Urothelium cell line (cell line): ENCODE measurements at regions not wholly inside any gene's neighbourhood (a gene's known extent, or its start where the extent isn't known, plus 50 kb on each side); places are given as distances from the start of the nearest gene placed in this dataset.
"Not testable (repeated sequence)": the region's sequence is repeated elsewhere in the genome, so short reads cannot be mapped to it uniquely, and the experiment has no call there.

ENCODE experiments used
- DNase-seq: peaks from one replicate; pipeline ENCODE4 v3.0.0; 2011; ENCODE audit warnings: low spot score, mixed read lengths
- FAIRE-seq: peaks from 2 replicates; lab custom pipeline; 2011; peaks lifted over from hg19 to GRCh38; lab: Jason Lieb, UNC

DNA sequence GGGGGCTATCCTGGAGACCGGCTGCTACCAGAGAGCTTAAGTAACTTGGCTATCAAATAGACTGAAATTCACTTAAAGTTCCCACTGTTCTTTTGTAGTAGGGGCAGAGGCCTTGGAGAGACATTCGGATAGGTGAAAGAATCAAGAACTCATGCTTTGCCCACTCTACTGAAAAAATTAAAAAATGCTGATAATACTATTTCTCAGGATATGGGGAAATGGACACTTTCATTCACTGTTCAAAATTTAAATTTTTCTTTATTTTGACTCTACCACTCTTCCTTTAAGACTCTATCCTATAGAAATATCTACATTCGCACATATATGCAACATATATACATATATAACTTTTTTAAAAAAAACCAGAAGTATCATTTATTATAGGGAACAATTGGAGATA is 117.8 kb upstream of the CHD6 start:
- FAIRE-seq (no peak), DNase-seq (no peak)

DNA sequence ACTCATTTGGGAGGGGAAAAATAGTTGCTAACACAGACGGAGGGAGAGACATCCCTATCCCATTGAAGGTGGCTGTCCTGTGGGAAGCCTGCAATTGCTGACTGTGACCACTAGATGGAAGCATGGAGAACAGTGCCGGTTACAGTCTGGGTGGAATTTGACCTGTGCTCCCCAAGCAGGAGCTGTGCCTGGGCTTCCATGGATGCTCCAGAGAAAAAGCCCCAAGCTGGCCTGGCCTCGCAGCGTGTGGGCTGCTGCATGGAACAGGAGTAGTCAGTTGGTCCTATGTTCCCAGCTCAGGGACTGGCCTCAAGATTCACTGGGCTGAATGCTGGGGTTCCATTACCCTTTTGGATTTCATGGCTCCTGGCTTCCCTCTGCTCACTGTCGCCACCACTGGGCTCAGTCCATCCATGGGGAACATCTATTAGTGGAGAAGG is 116.3 kb upstream of the CHD6 start:
- peak; percentile 77 for DNase-seq

DNA sequence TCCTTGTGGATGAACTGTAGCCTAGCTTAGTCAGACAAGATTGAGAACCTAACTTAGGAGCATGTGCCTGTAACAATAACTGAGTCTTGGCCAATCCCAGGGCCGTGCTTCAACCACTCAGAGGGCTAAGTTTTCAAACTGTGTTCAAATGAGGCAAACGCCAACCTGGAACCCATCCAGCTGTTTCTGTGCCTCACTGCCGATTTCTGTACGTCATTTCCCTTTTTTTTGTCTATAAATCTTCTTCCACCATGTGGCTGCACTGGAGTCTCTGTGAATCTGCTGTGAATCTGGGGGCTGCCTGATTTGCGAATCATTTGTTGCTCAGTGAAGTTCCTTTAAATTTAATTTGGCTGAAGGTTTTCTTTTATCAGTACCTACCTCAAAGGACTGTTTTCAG is 115.0 kb upstream of the CHD6 start:
- no peak for DNase-seq
- FAIRE-seq, result no peak

More for the DNA sequence above, 116.3 kb upstream of the CHD6 start:
- FAIRE-seq, result peak; percentile 52

DNA sequence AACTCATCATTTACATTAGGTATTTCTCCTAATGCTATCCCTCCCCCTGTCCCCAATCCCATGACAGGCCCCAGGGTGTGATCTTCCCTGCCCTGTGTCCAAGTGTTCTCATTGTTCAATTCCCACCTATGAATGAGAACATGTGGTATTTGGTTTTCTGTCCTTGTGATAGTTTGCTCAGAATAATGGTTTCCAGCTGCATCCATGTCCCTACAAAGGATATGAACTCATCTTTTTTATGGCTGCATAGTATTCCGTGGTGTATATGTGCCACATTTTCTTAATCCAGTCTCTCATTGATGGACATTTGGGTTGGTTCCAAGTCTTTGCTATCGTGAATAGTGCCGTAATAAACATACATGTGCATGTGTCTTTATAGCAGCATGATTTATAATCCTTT is 113.0 kb upstream of the CHD6 start:
- not testable (repeated sequence) for FAIRE-seq, DNase-seq

DNA sequence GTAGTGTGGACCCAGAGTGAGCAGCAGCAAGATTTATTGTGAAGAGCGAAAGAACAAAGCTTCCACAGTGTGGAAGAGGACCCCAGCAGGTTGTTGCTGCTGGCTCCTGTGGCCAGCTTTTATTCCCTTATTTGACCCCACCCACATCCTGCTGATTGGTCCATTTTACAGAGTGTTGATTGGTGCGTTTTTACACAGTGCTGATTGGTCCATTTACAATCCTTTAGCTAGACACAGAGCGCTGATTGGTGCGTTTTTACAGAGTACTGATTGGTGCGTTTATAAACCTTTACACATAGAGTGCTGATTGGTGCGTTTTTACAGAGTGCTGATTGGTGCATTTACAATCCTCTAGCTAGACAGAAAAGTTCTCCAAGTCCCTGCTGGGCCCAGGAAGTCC is 109.5 kb upstream of the CHD6 start:
- not testable (repeated sequence) for DNase-seq, FAIRE-seq

DNA sequence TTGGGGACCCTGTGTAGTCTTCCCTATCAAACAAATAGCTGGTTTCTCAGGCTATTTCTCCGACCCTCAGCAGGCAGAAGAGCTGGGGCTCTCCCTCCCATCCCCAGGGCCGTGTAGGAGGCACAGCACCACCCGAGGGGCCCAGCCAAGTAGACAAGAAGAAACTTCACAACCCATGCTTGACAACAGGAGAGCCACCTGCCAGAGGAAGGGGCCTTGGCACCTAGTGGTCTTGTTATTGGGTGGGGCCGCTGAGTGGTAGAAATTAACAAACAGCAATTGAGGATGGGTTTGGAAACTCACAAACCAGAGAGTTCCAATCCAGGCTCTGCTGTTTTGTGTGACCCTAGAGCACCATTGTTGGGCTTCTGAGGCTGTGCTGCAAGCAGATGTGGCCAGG is 108.5 kb upstream of the CHD6 start:
- FAIRE-seq (no peak), DNase-seq (no peak)

DNA sequence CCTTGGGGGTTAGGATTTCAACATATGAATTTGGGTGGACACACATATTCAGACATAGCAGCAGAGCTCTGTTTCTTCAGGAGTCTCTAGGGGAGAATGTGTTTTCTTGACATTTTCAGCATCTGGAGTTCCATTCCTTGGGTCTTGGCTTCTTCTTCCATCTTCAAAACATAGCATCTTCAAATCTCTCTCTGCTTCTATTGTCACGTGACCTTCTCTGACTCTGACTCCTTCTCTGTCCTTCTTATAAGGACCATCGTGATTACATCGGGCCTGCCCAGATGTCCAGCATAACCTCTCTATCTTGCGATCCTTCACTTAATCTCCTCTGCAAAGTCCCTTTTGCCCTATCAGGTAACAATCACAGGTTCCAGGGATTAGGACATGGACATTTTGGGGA is 101.0 kb upstream of the CHD6 start:
- FAIRE-seq, result no peak
- DNase-seq, result no peak

DNA sequence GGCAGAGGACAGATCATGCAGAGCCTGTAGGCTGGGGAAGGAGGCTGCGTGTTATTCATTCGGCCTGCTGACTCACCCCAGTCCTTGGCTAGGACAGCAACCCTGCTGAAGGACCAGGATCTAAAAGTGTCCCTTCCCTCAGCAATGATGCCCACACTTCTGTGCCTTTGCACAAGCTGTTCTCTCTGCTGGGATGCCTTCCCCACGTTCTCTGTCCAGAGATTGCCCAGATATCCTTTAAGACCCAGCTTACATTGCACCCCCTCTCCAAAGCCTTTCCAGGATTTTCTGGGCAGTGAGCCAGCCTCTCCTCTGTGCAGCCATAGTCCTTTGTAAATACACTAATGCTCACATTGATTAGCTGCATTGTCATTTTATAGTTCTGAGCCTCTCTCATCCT is 99.3 kb upstream of the CHD6 start:
- FAIRE-seq (no peak), DNase-seq (no peak)

DNA sequence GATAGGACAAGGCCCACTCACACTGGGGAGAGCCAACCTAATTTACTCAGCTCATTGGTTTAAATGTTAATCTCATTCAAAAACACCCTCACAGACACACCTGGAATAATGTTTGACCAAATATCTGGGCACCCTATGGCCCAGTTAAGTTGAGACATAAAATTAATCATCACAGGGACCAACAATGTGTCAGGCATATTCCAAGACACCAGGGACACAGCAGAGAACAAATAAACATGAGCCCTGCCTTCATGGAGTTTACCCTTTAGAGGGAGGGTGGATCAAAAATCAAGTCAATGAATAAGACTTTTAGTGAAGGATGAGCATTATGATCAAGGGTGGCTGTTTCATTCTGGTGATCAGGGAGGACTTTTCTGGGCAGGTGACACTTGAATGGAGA is 98.7 kb upstream of the CHD6 start:
- FAIRE-seq (no peak), DNase-seq (no peak)

DNA sequence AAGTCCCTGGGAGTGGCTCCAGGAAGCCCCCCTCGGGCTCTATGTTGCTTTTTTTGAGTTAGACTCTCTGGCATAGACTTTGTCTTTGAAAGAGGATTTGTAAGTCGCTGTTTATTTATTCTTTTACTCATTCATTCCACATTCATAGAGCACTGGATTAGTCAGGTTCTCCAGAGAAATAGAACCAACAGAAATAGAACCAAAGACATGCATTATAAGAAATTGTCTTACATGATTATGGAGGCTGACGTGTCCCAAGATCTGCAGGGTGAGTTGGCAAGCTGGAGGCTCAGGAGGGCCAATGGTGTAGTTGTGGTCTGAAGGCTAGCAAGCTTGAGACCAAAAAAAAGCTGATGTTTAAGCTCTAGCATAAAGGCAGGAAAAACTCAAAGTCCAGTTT is 98.3 kb upstream of the CHD6 start:
- FAIRE-seq, result no peak
- no peak for DNase-seq

DNA sequence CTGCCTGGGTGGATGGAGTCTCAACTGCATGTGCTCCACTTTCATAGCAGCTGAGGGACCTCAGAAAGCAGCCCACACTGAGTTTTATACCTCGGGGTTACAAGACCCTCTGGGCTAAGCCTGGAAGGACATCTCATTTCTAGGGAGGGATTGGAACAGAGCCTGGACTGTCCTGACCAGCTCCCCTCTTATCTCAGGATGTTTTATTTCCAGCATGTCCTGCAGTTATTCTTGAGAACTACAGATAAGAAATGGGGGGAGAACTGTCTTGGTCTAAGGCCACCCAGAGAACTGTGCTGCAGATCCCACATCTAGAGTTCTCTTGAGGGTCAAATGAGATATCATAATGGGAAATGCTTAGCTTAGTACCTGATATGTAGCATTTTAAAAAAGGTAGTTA is 97.3 kb upstream of the CHD6 start:
- FAIRE-seq (no peak), DNase-seq (no peak)

DNA sequence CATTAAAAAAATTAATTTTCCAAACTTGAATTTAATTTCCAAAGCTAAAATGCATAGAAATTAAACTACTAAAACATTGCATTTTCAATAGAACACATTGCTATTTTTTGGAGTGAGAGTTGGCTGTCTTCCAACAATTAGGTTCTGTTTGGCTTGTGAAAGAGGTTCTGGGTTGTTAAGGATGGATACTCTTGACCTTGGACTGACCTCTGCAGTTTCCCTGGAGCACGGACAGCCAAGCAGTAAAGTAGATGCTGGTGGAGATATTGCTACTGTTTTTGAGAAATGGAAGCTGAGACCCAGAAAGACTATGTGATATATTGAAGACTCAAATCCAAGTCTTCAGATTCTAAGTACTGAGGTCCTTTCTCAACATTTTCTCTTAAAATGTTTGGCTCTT is 95.9 kb upstream of the CHD6 start:
- FAIRE-seq, result no peak
- no peak for DNase-seq

DNA sequence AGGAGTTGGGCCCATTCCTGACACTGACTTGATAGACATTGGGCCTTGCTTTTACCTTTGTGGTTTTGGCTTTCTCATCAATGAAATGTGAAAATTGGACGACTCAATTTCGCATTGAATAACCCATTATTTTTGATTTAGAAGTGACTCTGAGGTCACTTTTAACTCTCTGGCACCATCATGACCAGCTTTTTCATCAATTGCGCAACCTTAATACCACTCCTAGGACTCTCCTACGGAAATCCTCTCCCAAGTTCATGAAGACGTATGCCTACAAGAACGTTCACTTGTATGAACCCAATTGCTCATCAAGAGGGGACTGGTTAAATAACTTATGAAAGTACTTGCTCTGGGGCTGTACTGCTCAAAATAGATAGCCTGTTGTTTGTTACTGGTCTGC is 86.7 kb upstream of the CHD6 start:
- no peak for FAIRE-seq
- no peak for DNase-seq

DNA sequence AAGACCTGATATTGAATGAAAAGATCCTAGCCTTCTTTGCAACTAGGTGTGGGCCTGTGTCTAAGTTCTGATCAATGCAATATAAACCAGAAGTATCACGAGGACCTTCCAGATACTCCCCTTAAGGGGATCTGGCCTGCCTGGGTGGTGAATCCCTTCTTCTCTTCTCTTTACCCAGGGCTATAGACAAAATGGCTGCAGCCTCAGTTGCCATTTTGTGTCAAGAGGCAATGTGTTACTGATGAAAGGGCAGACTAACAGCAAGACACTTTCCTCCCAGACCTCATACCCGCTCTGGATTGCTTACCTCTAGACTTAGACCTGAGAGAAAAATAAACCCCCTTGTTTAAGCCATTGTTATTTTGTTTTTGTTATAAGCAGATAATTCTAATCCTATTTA is 84.5 kb upstream of the CHD6 start:
- DNase-seq (no peak), FAIRE-seq (no peak)

DNA sequence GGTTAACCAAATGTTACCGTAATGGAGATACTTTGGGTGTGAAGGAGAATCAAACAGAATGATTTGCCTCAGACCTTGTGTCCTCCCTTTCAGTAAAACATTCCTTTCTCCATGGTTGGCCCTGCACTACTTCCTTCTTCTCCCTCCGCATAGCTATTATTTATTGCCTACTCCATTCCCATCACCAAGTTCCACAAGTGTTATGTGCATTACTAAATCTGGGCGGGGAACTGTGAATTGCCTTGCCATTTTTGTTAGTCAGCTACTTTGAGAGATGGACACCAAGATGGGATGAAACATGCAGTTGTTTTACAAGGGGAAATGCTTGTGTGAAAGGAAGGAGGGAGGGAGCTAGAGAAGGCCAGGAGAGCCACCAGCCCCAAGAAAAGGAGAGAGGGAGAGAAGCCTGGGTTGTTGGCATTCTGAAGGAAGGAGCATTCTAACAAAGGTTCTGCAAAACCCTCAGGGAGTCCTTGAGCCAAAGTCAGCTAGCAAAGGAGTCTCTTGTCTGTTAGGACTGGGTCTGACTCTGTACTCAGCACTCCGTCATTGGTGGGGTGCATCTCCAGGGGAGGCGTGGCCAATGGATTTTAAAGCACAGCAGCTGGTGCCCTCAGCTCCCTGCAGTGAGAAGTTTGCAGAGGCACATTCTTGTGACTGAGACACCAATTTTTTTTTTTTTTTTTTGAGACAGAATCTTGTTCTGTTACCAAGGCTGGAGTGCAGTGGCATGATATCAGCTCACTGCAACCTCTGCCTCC is 83.6 kb upstream of the CHD6 start:
- DNase-seq (no peak), FAIRE-seq (no peak)

DNA sequence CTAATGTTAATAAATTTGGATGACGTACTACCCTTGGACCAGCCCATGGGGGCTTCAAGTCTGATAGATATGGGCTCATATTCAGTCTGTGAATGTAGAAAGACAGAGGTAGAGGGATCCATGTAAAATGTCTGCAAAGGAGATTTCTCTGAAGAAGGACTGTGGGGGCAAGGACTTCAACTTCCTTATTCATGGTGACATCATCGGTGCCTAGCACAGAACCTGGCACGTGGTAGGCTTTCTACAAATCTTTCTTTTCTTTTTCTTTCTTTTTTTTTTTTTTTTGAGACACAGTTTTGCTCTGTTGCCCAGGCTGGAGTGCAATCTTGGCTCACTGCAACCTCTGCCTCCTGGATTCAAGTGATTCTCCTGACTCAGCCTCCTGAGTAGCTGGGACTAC is 81.5 kb upstream of the CHD6 start:
- FAIRE-seq, DNase-seq: not testable (repeated sequence)

DNA sequence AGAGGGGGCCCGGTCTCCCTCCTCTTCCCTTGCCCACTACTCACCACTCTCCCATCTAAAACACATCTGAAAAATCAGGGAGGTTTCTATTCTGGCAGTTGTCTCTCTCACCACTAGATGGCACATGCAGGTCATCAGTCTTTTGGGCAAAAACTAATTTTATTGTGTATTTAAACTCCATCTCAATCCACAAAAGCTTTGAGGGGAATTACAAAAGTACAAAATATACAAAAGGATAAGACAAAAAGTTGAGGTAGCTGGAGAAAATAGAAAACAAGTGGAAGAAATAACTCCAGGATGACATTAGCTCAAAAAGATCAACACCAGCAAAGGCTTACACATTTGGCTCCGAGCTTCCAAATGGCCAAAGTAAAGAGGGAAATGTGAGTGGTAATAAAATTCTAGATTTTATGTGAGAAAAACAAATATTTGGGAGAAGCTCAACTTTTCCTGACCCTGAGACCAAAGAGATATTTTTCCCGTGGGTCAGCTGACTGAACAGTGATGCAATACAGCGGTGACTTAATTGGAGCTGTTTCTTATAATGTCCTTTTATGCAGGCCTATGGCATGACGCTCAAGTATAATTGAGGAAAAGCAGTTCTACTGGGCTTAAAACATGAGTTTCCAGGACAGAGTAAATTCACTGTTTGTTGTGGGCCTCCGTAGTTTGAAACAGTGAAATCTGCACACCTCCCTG is 79.8 kb upstream of the CHD6 start:
- peak; percentile 46 for DNase-seq
- no peak for FAIRE-seq

DNA sequence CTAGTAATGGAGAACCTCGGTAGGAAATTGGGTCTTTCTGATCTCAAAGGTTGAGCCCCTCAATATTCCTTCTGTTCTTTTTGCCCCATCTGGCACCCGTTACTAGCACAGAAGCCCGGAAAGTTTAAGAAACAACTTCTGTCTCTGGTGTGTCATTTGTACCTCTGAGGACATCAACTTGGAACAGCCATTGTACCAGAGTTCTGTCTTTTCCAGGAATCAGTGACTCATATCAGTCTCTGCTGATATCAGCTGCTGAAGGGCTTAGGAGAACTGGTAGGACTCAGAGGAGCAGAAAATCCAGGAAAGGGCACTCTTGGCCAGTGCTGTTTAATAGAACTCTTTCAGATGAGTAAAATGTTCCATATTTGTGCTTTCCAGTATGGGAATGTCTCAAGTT is 78.3 kb upstream of the CHD6 start:
- FAIRE-seq, result no peak
- no peak for DNase-seq

DNA sequence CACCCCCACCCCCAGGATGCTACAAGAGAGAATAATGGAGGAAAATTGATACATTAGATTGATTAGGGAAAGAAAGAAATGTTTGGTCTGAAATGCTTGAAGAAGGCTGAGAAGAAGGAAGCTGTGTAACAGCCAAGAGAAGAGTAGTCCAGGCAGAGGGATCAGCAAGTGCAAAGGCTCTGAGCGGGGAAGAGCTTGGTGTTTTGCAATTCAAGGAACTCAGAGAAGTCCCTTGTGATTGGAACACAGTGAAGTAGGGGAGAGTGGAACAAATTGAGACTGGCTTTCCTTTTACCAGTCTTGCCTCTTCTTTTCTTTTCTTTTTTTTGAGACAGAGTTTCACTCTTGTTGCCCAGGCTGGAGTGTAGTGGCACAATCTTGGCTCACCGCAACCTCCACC is 76.6 kb upstream of the CHD6 start:
- no peak for DNase-seq
- no peak for FAIRE-seq

DNA sequence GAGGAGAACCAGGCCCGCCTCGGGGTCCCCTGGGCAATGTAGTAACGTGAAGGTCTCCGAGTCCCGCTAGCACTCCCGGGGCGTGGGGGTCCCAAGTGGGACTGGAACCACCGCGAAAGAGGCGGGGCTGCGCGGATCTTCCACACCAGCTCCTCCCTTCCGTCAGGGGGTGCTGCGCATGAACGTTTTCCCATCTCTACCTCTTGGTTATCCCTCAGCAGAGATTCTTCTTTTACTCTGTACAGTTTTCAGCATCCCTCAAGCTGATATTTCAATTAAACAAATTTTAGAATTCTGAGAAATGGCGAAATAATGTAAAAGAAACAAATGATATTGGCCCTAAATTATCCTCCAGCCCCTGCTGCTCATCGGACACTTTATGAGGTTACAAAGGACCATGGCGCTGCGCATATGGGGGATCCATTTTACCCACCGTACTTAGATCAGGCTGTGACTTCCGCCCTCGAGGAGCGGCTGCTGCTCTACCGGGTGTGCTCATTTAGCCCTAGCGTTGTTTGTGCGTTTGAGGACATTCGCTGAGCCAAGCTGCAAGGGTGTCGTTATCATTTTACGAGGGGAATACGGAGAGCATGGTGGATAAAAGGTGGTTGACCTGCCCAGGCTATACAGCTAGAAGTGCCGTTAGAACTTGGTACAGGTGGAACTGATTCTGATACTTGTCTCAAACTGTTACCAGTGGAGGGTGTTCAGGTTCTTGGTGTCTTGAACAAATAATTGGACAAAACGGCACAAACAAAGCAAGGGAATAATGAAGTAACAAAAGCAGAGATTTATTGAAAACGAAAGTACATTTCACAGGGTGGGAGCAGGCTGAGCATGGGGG is 75.2 kb upstream of the CHD6 start:
- DNase-seq, result peak; percentile 88
- peak; percentile 23 for FAIRE-seq

DNA sequence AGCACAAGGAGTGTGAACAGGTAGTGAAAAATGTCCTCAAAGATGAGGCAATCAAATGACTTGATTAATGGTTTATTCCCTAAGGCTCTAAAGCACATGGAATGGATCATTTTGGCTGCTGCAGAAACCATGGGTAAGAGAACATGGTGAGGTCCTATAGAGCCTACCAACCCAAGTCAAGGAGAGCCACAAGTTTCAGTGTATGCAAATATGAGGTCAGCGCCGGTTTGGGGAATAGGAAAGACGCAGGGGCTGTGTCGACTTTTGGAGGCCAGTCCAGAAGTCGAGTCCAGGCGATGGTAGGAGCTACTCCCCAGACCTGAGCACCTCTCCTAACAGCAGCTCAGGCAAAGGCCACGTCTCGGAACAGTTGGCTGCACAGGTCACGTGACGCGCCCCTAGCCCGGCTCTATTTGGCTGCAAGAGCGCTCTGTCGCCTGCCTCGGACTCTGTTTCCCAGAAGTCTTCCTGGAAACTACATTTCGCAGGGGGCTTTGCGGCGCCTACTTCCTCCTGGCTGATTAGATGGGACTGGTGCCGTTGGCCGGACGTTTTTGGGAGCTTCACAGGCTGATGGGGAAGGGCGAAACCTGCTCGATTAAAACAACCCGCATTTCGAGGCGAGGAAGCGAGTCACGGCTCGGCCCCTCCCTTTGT is 74.4 kb upstream of the CHD6 start:
- DNase-seq (peak; percentile 76), FAIRE-seq (no peak)
